SK-N-SH (cell line): ENCODE measurements at regions not wholly inside any gene's neighbourhood (a gene's known extent, or its start where the extent isn't known, plus 50 kb on each side); places are given as distances from the start of the nearest gene placed in this dataset.

Experiments
- CTCF ChIP-seq: fragments of 200-600 bp; sonication (generic); IDR thresholded peaks from 2 replicates; pipeline ENCODE4 v1.6.1; 2017; ENCODE audit warnings: antibody characterized with exemption, mild to moderate bottlenecking, moderate library complexity
- EP300 ChIP-seq, 2 experiments: IDR thresholded peaks; 2 replicates each; pipeline versions ENCODE4 v1.4.0 to v1.6.1; 2012; ENCODE audit warnings: borderline replicate concordance in 1 of 2, low read depth in 1 of 2, low read length in 1 of 2
- GABPA ChIP-seq: IDR thresholded peaks from 2 replicates; pipeline ENCODE4 v1.4.0; 2012; ENCODE audit warnings: low read depth, mild to moderate bottlenecking
- MAX ChIP-seq: IDR thresholded peaks from 2 replicates; pipeline ENCODE4 v1.4.0; 2012; ENCODE audit warnings: low read depth
- POLR2AphosphoS5 ChIP-seq: IDR thresholded peaks from 2 replicates; pipeline ENCODE4 v1.6.1; 2012; ENCODE audit warnings: low read depth, low read length
- RFX5 ChIP-seq: IDR thresholded peaks from 2 replicates; pipeline ENCODE4 v1.6.1; 2012; ENCODE audit warnings: mild to moderate bottlenecking, improper control_type of control experiment, low read length
- SMC3 ChIP-seq: IDR thresholded peaks from 2 replicates; pipeline ENCODE4 v1.6.1; 2012; ENCODE audit warnings: low read depth, low read length, improper control_type of control experiment
- TAF1 ChIP-seq: IDR thresholded peaks from 2 replicates; pipeline ENCODE4 v1.6.1; 2012; ENCODE audit warnings: low read depth, mild to moderate bottlenecking, low read length, moderate library complexity, borderline replicate concordance
- USF2 ChIP-seq: fragments of 150-350 bp; IDR thresholded peaks from 2 replicates; pipeline ENCODE4 v1.6.1; 2017; ENCODE audit warnings: antibody characterized with exemption, low read length, low read depth, borderline replicate concordance

GRCh38 chr1:218863987-218864386 lies 309.7 kb upstream of the LYPLAL1 start:
- no peak for TF ChIP-seq CTCF
- TF ChIP-seq RFX5 = no peak
- TF ChIP-seq GABPA = no peak
- TF ChIP-seq TAF1 = no peak
- no peak for TF ChIP-seq SMC3
- TF ChIP-seq POLR2AphosphoS5 = no peak
- no peak for TF ChIP-seq MAX
- no peak for TF ChIP-seq USF2
- no peak for TF ChIP-seq EP300 (IDR thresholded peaks at IDR 0.05; ENCODE audit: borderline replicate concordance in 1 of 2, low read depth in 1 of 2, low read length in 1 of 2)
